Midbrain (tissue), 1 donor: ENCODE measurements at regions not wholly inside any gene's neighbourhood (a gene's known extent, or its start where the extent isn't known, plus 50 kb on each side); places are given as distances from the start of the nearest gene placed in this dataset.

Source experiments
- DNase-seq: peaks from one replicate; lab custom pipeline; 2025; lab: John Stamatoyannopoulos, UW

- DNase-seq: no peak
Observed at GRCh38 chr20:57914205-57914604, 204.4 kb upstream of the PMEPA1 start.

GRCh38 chr20:57913156-57913930 lies 203.5 kb upstream of the PMEPA1 start:
- no peak for DNase-seq

- no peak for DNase-seq
Observed at GRCh38 chr20:57912227-57912582, 202.4 kb upstream of the PMEPA1 start.

GRCh38 chr20:57911512-57912226 lies 201.9 kb upstream of the PMEPA1 start:
- DNase-seq: no peak

GRCh38 chr20:57910716-57911115 lies 200.9 kb upstream of the PMEPA1 start:
- DNase-seq: no peak

GRCh38 chr20:57909763-57910331 lies 200.0 kb upstream of the PMEPA1 start:
- DNase-seq: no peak

GRCh38 chr20:57908704-57909630 lies 199.2 kb upstream of the PMEPA1 start:
- no peak for DNase-seq

GRCh38 chr20:57908226-57908625 lies 198.4 kb upstream of the PMEPA1 start:
- no peak for DNase-seq

GRCh38 chr20:57907131-57908000 lies 197.6 kb upstream of the PMEPA1 start:
- no peak for DNase-seq

GRCh38 chr20:57905448-57905847 lies 195.6 kb upstream of the PMEPA1 start:
- DNase-seq: no peak

GRCh38 chr20:57904314-57905105 lies 194.7 kb upstream of the PMEPA1 start:
- no peak for DNase-seq

- DNase-seq: no peak
Observed at GRCh38 chr20:57902473-57902872, 192.7 kb upstream of the PMEPA1 start.

GRCh38 chr20:57901526-57901925 lies 191.7 kb upstream of the PMEPA1 start:
- no peak for DNase-seq

GRCh38 chr20:57900226-57900905 lies 190.6 kb upstream of the PMEPA1 start:
- DNase-seq: no peak

- no peak for DNase-seq
Observed at GRCh38 chr20:57899554-57899953, 189.7 kb upstream of the PMEPA1 start.

GRCh38 chr20:57898332-57898731 lies 188.5 kb upstream of the PMEPA1 start:
- no peak for DNase-seq

- DNase-seq: no peak
Observed at GRCh38 chr20:57897891-57898290, 188.1 kb upstream of the PMEPA1 start.

GRCh38 chr20:57897156-57897874 lies 187.5 kb upstream of the PMEPA1 start:
- DNase-seq: no peak

- no peak for DNase-seq
Observed at GRCh38 chr20:57896563-57896962, 186.7 kb upstream of the PMEPA1 start.
